NCI-H69 (cell line): ENCODE measurements at regions not wholly inside any gene's neighbourhood (a gene's known extent, or its start where the extent isn't known, plus 50 kb on each side); places are given as distances from the start of the nearest gene placed in this dataset.

Experiments used
- DNase-seq: peaks from one replicate; lab custom pipeline; 2025; lab: John Stamatoyannopoulos, UW

- DNase-seq = no peak
Observed at GRCh38 chr4:161132715-161133425, 1030.9 kb downstream of the FSTL5 start.

DNA sequence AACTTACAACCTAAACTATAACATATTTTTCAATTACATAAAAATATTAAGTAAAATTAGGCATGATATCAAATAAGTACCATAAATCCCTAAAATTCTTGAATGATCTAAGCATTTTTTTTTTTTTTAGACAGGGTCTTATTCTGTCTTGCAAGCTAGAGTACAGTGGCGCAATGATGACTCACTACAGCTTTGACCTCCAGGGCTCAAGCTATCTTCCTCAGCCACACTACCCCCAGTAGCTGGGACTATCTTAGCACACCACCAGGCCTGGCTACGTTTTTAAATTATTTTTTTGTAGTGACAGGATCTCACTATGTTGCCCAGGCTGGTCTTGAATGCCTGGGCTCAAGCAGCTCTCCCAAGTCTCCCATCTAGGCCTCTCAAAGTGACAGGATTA, 1042.3 kb downstream of the FSTL5 start:
- no peak for DNase-seq

GRCh38 chr4:161101881-161102280, 1061.9 kb downstream of the FSTL5 start:
- no peak for DNase-seq

DNA sequence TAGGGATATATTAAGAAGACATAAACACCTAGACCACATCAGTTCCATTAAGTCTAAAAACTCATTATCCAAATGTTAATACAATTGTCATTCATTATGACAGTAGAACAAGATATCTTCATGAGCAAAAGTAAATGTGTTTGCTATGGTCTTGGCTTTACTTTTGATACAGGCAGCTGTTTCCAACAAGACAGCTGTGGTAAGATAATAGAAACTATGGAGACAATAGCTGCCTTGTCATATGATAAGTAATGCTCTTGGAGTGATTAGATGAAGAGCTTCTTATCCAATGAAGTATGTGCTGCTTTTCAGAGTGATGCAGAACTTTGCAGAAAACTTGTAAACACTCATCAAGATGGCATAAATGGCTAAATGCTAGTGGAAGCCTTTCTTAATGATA, 1066.0 kb downstream of the FSTL5 start:
- no peak for DNase-seq

DNA sequence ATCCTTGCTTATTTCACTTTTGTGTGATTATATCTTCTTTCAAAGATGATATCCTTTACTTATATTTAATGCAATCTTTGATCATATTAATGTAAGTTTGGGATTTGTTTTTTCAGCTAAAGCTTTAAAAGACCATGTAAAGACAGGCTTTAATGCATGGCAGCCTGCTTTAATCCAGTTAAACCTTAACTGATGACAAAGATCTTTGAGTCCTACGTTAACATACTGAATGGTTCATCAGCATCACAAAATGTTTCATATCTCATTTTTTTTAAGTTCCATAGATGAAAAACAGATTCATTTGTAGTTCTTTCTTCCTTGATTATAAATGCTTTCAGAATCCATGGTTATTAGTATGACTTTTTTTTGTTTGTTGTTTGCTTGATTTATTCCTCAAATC, 1102.8 kb downstream of the FSTL5 start:
- no peak for DNase-seq
